Putamen (tissue), 1 donor: ENCODE measurements at regions not wholly inside any gene's neighbourhood (a gene's known extent, or its start where the extent isn't known, plus 50 kb on each side); places are given as distances from the start of the nearest gene placed in this dataset.
"Not testable (repeated sequence)": the region's sequence is repeated elsewhere in the genome, so short reads cannot be mapped to it uniquely, and the experiment has no call there.

Experiments
- DNase-seq: peaks from one replicate; pipeline ENCODE4 v3.0.0-alpha.2; 2016; ENCODE audit warnings: low spot score

- no peak for DNase-seq
Measured at GRCh38 chr3:150300852-150301517, 107.1 kb upstream of the TSC22D2 start.

GRCh38 chr3:150300388-150300787, 107.7 kb upstream of the TSC22D2 start:
- no peak for DNase-seq

GRCh38 chr3:150299201-150299600, 108.9 kb upstream of the TSC22D2 start:
- DNase-seq, result no peak

DNA sequence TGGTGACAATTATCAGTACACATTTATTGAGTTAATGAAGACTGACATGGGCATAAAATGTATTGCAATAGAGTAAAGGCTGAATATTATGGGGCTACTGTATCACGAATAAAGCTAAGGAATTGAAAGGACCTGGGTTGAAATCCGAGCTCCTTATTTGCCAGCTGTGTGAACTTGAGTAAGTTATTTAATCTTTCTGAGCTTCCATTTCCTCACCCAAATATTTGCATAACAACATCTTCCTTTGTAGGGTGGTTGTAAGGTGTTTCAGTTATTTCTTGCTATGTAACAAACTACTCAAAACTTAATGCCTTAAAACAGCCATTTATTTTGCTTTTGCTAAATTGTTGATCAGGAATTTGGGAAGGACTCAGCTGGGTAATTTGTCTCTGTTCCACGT, 111.1 kb upstream of the TSC22D2 start:
- no peak for DNase-seq

- DNase-seq, result no peak
Measured at GRCh38 chr3:150296123-150296735, 111.9 kb upstream of the TSC22D2 start.

DNA sequence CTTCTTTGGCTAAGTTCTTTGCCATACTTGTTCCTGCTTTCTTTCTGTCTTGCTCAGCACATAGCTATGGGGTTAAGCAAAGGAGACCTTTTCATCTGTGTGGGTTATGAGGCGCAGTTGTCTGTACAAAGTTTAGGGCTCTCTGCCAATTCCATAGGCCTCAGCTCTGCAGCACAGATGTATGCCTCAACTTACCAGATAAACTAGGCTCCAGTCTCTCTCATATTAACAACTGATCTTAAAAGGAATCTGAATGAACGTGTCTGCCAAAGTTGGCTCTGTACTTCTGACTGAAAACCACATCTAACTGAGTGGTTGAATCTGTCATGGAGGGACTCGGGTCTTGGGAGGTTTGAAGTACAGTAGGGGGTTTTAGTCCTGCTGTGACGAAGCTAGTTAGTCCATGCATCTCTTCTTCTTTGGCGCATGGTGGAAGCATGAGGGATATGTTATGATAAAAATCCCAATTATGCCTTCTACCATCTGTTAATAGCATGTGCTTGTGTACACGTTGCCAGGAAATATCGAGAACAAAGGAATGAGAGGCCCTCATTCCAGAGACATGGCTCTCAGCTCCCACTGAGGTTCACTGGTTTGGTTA, 114.6 kb upstream of the TSC22D2 start:
- no peak for DNase-seq

DNA sequence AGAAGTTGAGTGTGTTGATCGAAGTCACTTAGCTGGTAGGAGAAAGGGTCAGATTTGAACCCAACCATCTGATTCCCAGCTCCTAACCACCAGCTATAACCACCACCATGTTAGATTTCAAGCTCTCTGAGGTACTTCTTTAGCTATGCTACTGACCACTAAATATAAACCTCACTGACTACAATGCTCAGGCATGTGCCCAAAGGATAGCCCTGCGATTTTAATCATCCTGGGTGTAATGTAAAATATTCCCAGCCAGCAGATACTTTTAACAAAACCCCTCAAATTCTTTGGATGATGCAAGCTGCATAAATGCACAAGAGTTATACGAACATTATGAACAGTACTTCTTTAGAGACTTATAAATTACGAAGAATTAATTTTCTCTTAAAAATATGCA, 115.2 kb upstream of the TSC22D2 start:
- DNase-seq, result no peak

DNA sequence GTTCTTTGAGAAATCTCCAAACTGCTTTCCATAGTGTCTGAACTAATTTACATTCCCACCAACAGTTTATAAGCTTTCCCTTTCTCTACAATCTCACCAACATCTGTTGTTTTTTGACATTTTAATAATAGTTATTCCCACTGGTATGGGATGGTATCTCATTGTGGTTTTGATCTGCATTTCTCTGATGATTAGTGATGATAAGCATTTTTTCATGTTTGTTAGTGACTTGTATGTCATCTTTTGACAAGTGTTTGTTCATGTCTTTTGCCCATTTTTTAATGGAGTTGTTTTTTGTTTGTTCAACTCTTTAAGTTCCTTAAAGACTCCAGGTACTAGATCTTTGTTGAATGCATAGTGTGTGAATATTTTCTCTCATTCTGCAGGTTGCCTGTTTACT, 116.6 kb upstream of the TSC22D2 start:
- DNase-seq, result no peak

DNA sequence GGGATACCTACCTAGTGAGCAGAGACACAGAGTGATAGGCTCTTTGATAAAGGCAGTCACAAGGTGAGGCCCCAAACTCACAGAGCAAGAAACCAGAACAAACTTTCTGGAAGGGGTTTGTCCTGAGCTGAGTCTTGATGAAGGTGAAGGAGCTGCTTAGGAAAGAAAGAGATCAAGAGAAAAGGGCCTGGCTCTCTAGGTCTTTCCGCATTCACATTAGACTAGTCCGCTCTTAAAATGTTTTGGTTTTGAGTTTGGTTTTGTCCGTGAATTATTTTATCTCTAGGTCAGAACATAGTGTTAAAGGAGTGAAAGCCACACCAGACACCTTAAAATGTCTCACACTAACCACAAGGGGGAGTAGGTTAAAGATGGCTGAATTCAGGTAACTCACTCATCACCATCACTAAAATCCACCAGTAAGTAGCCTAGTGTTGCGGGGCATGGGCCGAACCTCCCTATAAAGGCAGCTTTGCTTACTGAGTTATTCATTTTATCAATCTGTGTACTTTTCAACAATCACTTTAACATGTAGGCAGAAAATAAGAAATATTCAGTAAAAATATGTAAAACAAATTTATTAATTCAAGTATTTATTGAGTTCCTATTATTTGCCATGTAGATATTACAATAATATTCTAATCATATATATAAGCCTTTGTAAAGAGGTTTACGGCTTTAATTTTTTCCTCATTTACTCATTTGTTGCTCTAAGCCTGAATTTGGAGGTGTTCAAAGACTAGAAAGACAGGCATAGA, 121.5 kb upstream of the TSC22D2 start:
- DNase-seq, result peak; percentile 2

DNA sequence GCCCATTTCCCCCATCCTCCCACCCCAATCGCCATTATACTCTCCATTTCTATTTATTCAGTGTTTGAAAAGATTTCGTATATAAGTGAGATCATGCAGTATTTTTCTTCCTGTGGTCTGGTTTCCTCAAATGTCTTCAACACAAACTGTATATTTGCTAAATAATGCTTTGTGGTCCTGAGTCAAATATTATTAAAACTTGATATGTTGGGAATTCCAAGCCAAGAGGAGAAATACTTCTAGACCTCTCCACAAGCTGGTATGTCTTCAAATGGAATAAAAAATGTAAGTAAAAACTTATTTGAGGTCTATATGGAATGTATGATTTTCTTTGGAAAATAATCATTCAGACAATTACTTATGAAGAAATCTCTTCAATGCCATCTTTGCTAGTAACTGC, 122.5 kb upstream of the TSC22D2 start:
- no peak for DNase-seq

DNA sequence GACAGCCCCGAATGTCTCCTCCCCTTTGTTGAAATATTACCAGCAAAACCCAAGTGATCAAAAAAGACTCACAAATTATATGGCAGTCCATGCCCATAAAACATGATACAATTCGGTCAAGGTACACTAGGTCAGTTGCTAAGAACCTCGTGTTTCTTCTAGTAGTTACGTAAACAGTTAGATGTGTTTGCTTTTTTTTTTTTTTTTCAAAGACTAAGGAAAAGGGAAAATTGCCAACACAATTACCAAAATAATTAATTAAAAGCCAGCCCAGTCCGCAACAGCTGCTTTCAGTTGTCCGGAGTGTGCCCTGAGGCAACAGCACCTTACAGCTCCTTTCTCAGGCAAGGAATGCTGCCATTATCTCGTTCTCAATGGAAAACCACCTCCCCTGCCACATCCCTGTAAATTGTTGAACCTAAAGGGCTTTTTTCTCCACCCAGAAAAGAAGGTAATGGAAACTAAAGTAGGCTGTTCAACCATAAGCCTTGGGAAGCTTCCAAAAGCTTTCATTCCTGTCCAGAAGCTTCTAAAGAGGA, 129.2 kb upstream of the TSC22D2 start:
- no peak for DNase-seq

DNA sequence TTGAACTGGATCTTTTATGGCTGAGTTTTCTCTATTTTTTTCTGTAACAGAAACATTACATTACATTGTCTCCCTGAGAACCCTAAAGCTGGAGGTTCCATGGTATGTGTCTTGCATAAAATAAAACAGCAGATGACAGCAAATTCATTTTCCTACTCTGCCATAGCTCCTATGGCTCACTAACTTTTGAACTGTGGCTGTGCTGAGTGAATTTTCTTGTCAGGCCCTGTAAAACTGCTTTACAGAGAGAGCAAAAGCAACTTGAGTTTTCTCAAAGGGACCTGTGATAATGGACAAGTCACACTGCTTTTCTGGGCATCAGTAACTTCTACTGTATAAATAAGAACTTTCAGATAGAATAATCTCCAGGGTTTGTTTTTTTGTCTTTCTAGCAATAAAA, 129.9 kb upstream of the TSC22D2 start:
- DNase-seq, result no peak

DNA sequence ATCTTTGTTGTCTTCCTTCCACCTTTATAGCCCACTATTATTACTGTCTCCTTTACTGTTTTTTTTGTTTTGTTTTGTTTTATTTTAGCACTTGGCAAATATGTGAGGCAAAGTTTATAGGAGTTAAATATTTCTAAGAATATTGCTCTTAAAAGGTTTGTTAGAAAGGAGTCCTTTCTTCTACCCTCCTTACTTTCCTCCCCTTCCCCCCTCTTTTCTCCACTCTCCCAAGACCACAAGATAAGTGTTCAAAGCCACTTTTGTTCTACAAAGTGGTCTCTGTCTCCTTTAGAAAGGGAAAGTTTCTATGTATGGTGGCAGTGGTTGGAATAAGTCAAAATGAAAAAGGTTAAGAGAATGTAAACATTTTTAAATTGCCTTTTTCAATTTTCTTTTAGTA, 130.7 kb upstream of the TSC22D2 start:
- no peak for DNase-seq

- no peak for DNase-seq
Measured at GRCh38 chr3:150275941-150276340, 132.2 kb upstream of the TSC22D2 start.

GRCh38 chr3:150274372-150274771, 133.7 kb upstream of the TSC22D2 start:
- DNase-seq, result no peak

DNA sequence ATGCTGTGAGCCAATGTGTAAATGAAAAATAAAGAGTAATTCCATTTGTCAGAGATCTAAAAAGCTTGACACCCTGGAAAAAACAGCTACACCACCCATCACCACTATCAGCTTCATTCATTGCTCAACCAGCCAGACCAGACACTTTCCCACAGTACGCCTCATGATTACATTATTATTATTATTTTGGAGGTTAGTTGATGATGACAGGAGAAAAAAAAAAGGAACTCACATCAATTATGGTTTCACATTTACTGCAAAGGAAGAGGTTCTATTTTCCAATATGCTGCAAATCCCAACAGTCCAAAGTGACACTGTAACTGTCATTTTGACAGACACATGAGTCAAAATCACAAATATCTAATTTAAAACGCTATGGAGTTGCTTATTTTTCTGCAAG, 134.7 kb upstream of the TSC22D2 start:
- DNase-seq, result no peak

- DNase-seq, result no peak
Measured at GRCh38 chr3:150271591-150271960, 136.5 kb upstream of the TSC22D2 start.

GRCh38 chr3:150270883-150271590, 137.1 kb upstream of the TSC22D2 start:
- no peak for DNase-seq

DNA sequence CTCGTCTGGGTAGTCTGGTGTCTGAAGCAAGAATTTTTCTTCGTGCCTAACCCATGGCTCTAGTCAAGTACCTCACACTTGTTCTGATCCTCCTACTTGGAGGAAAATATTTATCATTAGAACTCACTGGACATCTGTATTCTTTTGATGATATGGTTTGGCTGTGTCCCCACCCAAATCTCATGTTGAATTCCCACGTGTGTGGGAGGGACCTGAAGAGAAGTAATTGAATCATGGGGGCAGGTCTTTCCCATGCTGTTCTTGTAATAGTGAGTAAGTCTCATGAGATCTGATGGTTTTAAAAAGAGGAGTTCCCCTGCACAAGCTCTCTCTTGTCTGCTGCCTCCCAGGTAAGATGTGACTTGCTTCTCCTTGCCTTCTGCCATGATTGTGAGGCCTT, 137.7 kb upstream of the TSC22D2 start:
- not testable (repeated sequence) for DNase-seq

DNA sequence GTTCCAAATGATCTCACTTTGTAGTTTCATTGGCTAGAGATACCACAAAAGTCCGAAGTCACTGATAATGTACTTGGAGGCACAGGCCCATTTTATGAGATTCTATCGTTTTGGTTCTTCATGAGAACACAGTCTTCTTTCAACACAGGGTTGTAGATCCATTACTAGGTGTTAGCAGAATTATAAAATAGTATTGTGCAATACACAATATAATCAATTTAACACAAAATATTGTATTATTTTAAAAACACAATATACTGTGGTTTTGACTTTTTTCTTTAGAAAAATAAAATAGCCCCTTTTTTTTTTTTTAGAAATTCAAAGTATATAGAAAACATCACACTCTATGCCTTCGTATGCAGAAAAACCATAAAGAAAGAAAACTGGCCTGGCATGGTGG, 138.6 kb upstream of the TSC22D2 start:
- DNase-seq, result no peak

GRCh38 chr3:150268426-150269391, 139.4 kb upstream of the TSC22D2 start:
- DNase-seq, result no peak
